Fibroblast of pulmonary artery (primary cell): ENCODE measurements at regions not wholly inside any gene's neighbourhood (a gene's known extent, or its start where the extent isn't known, plus 50 kb on each side); places are given as distances from the start of the nearest gene placed in this dataset.

Experiments used
- DNase-seq: peaks from one replicate; pipeline ENCODE4 v3.0.0-alpha.2; 2010; ENCODE audit warnings: low read depth
- H3K4me3 ChIP-seq: replicated peaks from 2 replicates; pipeline ENCODE4 v1.5.1; 2011; ENCODE audit warnings: low read depth, mild to moderate bottlenecking, control low read depth, low read length, moderate library complexity
- CTCF ChIP-seq: IDR thresholded peaks from 2 replicates; pipeline ENCODE4 v1.5.1; 2011; ENCODE audit warnings: mild to moderate bottlenecking, control low read depth, low read length, inconsistent platforms; ENCODE audit errors: missing control alignments

GRCh38 chr15:58295637-58296215 is 136.1 kb upstream of the LIPC start:
- no peak for TF ChIP-seq CTCF
- no peak for DNase-seq
- no peak overlapping the region for H3K4me3 ChIP-seq

- no peak for TF ChIP-seq CTCF
- DNase-seq = no peak
- H3K4me3 ChIP-seq = no peak overlapping the region
These were observed 135.5 kb upstream of the LIPC start for GRCh38 chr15:58296276-58296675.

GRCh38 chr15:58297639-58298038 is 134.2 kb upstream of the LIPC start:
- no peak for TF ChIP-seq CTCF
- no peak for DNase-seq
- H3K4me3 ChIP-seq = no peak overlapping the region

- H3K4me3 ChIP-seq = no peak overlapping the region
- TF ChIP-seq CTCF = no peak
- no peak for DNase-seq
These were observed 132.6 kb upstream of the LIPC start for GRCh38 chr15:58298879-58299850.

- DNase-seq = no peak
- TF ChIP-seq CTCF = no peak
- H3K4me3 ChIP-seq = no peak overlapping the region
These were observed 129.0 kb upstream of the LIPC start for GRCh38 chr15:58302832-58303231.

- DNase-seq = no peak
- H3K4me3 ChIP-seq = no peak overlapping the region
- TF ChIP-seq CTCF = no peak
These were observed 128.6 kb upstream of the LIPC start for GRCh38 chr15:58303236-58303635.
